Epithelial cell of esophagus (primary cell): ENCODE measurements at regions not wholly inside any gene's neighbourhood (a gene's known extent, or its start where the extent isn't known, plus 50 kb on each side); places are given as distances from the start of the nearest gene placed in this dataset.
A peak's percentile ranks its signal among the peaks of the same experiment; 100 is the strongest.

Experiments
- DNase-seq: peaks from one replicate; pipeline ENCODE4 v3.0.0; 2010; ENCODE audit warnings: low read depth
- H3K4me3 ChIP-seq: 2 replicates; pipeline ENCODE4 v1.5.1; 2011; ENCODE audit warnings: mild to moderate bottlenecking, low read length, control low read depth
- CTCF ChIP-seq: IDR thresholded peaks from 2 replicates; pipeline ENCODE4 v1.5.1; 2011; ENCODE audit warnings: low read depth, mild to moderate bottlenecking, low read length, control low read depth, inconsistent platforms; ENCODE audit not compliant: insufficient read depth; ENCODE audit errors: missing control alignments

DNA sequence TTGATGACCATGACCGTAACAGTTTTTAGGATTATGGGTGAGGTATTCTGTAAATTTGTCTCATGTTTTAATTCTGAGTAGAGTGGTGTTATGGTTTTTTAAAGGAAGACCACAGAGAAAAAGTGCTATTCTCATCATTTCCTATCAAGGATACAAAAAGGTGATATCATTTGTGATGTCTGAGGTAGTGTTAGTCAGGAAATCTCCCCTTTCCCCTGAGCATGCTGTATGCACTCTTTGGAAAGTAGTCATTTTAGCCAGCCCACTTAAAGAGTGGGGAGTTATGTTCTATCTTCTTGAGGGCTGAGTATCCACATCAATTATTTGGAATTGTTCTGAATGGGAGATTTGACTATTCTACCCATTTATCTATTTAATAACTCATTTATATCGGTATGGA lies 414.2 kb upstream of the SLC14A2 start:
- no peak for TF ChIP-seq CTCF
- H3K4me3 ChIP-seq, result no peak overlapping the region
- DNase-seq, result no peak

DNA sequence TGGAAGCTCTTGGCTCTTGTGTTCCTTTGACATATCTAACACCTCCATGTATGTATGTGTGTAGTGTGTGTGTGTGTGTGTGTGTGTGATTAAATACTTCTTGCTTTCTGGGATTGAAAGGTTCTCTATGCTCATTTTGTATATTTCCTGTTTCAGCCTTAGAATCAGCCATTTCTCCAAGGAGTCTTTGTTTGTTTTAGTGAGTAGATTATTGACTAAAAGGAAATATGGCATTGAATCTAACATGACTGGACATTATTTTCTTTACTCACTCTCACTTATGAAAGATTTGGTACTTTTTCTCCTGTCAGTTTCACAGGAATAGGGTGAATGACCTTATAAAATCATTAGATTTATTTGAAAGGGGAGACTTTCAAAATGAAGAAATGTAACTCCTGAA lies 413.8 kb upstream of the SLC14A2 start:
- peak; percentile 27 for DNase-seq
- no peak overlapping the region for H3K4me3 ChIP-seq
- no peak for TF ChIP-seq CTCF

GRCh38 chr18:45202061-45202460 lies 413.2 kb upstream of the SLC14A2 start:
- no peak for TF ChIP-seq CTCF
- no peak for DNase-seq
- no peak overlapping the region for H3K4me3 ChIP-seq

DNA sequence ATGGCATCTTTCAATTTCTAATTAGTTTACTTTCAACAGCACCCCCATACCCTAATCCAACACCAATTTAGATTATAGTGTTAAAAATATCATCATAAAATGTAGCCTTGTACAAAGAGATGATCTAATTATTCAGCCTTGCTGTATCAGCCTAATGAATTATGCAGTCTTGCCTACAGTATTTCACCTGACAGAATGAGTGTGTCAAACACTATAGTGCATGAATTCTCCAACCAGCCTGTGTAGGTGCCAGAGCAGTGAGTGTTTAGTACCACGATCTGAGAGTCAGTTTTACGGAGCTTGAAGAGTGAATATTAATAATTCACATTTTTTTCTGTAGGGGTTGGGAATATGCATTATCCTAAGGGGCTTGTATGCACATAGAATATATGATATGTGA lies 411.6 kb upstream of the SLC14A2 start:
- no peak for DNase-seq
- no peak overlapping the region for H3K4me3 ChIP-seq
- TF ChIP-seq CTCF, result no peak

DNA sequence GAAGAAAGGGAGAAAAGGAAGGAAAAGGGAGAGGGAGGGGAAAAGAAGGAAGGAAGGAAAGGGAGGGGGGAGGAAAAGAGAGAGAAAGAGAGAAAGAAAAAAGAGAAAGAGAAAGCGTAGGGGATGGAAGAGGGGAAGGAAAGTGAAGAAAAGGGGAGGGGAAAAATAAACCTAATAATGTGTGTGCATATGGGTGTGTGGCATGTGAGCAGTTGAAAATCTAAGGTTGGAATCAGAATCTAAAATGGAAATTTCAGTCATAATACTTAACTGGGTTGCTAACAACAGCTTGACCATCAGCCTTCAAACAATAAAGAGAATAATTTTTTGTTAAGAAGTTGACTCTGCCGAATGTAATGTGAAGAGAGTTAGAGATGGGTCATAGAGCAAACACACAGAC lies 407.9 kb upstream of the SLC14A2 start:
- no peak overlapping the region for H3K4me3 ChIP-seq
- no peak for DNase-seq
- TF ChIP-seq CTCF, result no peak

- TF ChIP-seq CTCF, result no peak
- no peak overlapping the region for H3K4me3 ChIP-seq
- no peak for DNase-seq
Observed at GRCh38 chr18:45208164-45208563, 407.1 kb upstream of the SLC14A2 start.

DNA sequence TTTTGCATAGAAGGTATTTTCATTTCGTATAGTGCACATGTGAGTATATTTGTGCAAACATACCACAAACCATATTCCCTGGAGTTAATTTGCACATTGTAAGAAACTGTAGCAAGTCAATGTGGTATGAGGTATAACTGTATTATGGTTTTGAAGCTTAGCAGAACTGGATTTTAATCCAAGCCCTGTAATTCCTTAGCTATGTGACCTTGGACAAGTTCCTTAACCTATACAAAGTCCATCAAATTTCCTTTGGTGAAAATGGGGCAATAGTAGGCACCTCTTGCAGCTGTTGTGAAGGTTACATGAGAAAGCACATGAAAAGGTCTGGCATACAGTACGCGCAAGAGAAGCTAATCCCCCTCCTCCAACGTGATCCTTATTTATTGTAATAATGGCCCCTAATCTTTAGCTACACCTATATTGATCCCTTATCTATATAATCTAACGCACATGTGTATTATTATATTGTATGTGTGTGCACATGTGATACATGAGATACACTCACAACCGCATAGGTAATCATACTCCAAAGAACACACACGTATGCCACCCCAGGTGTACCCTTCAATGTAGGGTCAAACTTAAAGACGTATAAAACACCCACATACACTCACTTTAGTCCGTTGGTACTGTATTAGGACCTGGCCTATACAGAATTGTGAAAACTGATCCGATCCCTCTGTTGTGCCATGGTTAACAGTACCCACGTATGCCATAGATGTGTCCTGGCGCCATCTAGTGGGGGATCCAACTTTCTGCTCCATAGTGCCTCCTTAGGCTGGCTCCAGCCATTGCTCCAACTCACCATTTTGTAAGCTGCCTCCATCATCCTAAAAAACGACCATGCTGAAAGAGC lies 402.9 kb upstream of the SLC14A2 start:
- peak; percentile 100 for TF ChIP-seq CTCF
- no peak overlapping the region for H3K4me3 ChIP-seq
- DNase-seq, result peak; percentile 88
